HEK293 (cell line): ENCODE measurements at regions not wholly inside any gene's neighbourhood (a gene's known extent, or its start where the extent isn't known, plus 50 kb on each side); places are given as distances from the start of the nearest gene placed in this dataset.

ENCODE experiments used
- CTCF ChIP-seq: fragments of 450-650 bp; formaldehyde crosslinking; IDR thresholded peaks from 2 replicates; pipeline ENCODE4 v1.5.1; 2016; ENCODE audit warnings: missing biosample characterization, missing genetic modification characterization
- SP2 ChIP-seq: fragments of 450-650 bp; formaldehyde crosslinking; IDR thresholded peaks from 2 replicates; pipeline ENCODE4 v1.5.1; 2016; ENCODE audit warnings: missing biosample characterization, missing genetic modification characterization
- ZBTB17 ChIP-seq: fragments of 450-650 bp; formaldehyde crosslinking; IDR thresholded peaks from 2 replicates; pipeline ENCODE4 v1.5.1; 2016; ENCODE audit warnings: missing biosample characterization, missing genetic modification characterization

- no peak for TF ChIP-seq SP2 (tag by site-specific recombination)
- no peak for TF ChIP-seq ZBTB17
- no peak for TF ChIP-seq CTCF (tag by site-specific recombination)
These were observed 229.2 kb upstream of the HMGA2 start for GRCh38 chr12:65595016-65595560.
